ENCODE measurements at regions not wholly inside any gene's neighbourhood (a gene's known extent, or its start where the extent isn't known, plus 50 kb on each side); places are given as distances from the start of the nearest gene placed in this dataset.

DNA sequence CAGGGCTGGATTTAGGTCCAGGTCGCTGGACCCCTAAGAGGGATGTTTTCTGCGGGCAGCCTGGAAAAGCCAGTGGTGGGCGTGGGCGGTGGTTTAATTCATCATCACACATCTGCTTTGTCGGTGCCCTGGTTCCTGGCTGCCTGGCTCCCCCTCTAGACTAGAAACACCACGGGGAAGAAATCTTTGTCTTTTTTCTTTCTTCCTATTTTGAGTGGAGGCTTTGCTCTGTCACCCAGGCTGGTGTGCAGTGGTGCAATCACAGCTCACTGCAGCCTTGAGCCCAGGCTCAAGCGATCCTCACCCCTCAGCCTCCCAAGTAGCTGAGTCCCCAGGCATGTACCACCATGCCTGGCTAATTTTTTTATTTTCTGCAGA is 86.6 kb upstream of the LINC01488 start:
- TF ChIP-seq, protein P1, sequence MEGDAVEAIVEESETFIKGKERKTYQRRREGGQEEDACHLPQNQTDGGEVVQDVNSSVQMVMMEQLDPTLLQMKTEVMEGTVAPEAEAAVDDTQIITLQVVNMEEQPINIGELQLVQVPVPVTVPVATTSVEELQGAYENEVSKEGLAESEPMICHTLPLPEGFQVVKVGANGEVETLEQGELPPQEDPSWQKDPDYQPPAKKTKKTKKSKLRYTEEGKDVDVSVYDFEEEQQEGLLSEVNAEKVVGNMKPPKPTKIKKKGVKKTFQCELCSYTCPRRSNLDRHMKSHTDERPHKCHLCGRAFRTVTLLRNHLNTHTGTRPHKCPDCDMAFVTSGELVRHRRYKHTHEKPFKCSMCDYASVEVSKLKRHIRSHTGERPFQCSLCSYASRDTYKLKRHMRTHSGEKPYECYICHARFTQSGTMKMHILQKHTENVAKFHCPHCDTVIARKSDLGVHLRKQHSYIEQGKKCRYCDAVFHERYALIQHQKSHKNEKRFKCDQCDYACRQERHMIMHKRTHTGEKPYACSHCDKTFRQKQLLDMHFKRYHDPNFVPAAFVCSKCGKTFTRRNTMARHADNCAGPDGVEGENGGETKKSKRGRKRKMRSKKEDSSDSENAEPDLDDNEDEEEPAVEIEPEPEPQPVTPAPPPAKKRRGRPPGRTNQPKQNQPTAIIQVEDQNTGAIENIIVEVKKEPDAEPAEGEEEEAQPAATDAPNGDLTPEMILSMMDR (IDR thresholded peaks at IDR 0.05), result no peak
- no peak for TF ChIP-seq POLR2A (IDR thresholded peaks at IDR 0.05)
- Histone ChIP-seq H3K27me3 (no peaks in the 10 kb centered on the region), H3K4me1 (no peaks in the 10 kb centered on the region), H3K9me3 (no peaks in the 10 kb centered on the region), H3K36me3 (no peaks in the 10 kb centered on the region), H3K27ac (no peak overlapping the region), H3K4me3 (no peak overlapping the region)
- no peak for DNase-seq

DNA sequence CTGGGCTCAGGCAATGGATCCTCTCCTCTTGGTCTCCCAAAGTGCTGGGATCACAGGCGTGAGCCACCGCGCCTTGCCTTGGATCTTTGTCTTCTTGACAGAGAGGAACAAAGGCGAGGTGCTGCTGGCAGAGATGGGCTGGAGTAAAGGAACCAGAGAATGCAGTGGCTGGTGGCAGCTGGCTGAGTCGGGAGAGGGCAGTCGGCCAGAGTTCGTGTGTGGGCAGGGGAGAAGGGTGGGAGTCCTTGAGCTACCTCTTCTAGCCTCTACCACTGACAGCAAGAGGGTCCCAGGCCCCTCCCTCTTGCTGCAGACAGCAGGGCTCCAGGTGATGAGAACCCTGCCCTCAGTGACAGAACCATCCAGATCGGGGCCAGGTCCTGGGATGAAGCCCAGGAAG is 86.2 kb upstream of the LINC01488 start:
- DNase-seq, result no peak
- H3K27me3 ChIP-seq, result no peaks in the 10 kb centered on the region
- H3K27ac ChIP-seq, result no peak overlapping the region
- no peaks in the 10 kb centered on the region for H3K4me1 ChIP-seq
- no peaks in the 10 kb centered on the region for H3K9me3 ChIP-seq
- no peaks in the 10 kb centered on the region for H3K36me3 ChIP-seq
- no peak overlapping the region for H3K4me3 ChIP-seq
- TF ChIP-seq POLR2A (IDR thresholded peaks at IDR 0.05), result no peak
- TF ChIP-seq, protein P1 (IDR thresholded peaks at IDR 0.05), result no peak

DNA sequence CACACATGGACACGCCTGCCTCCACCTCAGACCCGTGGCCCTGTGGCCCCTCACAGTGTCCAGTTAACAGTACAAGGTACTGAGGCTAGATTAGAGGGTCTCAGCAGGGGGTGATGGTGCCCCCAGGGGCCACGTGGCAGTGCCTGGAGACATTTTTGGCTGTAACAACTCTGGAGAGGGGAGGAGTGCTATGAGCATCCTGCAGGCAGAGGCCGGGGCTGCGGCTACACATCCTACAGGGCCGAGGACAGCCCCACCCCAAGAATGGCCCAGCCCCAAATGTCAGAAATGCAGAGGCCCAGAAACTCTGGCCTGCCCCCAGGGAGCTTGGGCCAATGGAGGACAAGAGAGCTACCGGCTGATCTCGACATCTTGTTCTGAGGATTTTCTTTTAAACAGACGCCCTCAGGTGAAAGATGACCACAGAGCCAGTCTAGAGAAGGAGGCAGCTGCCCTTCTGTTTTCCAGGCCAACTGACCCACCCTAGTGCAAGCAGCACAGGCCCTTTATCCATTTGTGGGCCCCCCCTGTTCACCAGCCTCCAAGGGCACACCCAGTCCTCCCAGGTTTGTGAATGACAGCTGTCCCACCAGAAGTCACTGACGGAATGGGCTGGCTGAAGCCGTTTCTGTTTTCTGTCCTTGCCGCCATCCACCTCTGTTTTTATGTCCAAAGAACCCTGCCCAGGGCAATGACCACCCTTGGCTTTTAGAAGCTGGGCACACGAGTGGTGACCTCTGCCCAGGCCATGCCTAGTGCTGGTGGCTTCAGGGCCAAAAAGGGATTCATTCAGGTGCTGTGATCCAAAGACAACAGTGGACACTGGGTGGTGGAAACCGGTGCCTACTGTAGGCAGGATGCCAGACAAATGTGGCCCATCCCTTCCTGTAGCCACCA is 85.2 kb upstream of the LINC01488 start:
- no peak overlapping the region for H3K27ac ChIP-seq
- DNase-seq, result no peak
- H3K4me1 ChIP-seq, result no peaks in the 10 kb centered on the region
- H3K36me3 ChIP-seq, result no peaks in the 10 kb centered on the region
- no peaks in the 10 kb centered on the region for H3K9me3 ChIP-seq
- H3K4me3 ChIP-seq, result no peak overlapping the region
- TF ChIP-seq, protein P1 (IDR thresholded peaks at IDR 0.05), result no peak
- TF ChIP-seq POLR2A (IDR thresholded peaks at IDR 0.05), result no peak
- H3K27me3 ChIP-seq, result no peaks in the 10 kb centered on the region

DNA sequence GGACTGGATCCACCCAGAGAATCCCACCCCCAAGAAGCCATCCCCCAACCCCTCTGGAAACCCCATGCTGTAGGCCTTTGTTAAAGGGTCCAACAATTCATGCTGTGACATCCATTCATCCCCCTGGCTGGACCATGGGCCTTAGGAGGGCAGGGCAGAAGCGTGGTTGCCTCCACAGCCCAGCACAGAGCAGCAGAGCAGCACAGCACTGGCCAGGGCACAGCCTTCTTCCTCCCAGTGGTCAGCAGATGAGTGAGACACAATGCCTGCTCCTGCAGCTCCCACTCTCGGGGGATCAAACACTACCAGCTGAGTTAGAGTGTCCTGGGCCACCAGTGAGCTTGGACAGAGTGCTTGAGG is 84.5 kb upstream of the LINC01488 start:
- Histone ChIP-seq H3K36me3 (no peaks in the 10 kb centered on the region), H3K9me3 (no peaks in the 10 kb centered on the region), H3K4me3 (no peak overlapping the region), H3K4me1 (no peaks in the 10 kb centered on the region), H3K27me3 (no peaks in the 10 kb centered on the region), H3K27ac (no peak overlapping the region)
- TF ChIP-seq, protein P1 (IDR thresholded peaks at IDR 0.05), result no peak
- TF ChIP-seq POLR2A (IDR thresholded peaks at IDR 0.05), result no peak
- no peak for DNase-seq

DNA sequence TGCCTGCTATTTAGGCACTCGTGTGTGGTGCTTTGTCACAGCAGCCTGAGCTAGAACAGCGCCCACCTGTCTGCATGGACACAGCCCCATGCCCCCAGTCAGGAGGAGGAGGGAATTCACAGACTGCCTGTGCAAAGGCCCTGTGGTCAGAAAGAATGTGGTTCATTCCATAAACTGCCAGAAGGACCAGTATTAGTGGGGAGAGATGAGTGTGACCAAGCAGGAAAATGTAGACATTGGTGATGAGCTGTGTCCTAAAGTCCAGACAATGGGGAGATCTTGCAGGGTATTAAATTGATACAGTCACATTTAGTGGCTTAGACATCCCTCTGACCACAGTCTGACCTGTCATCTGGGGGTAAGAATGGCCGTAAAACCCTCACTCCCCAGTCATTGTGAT is 83.7 kb upstream of the LINC01488 start:
- no peaks in the 10 kb centered on the region for H3K36me3 ChIP-seq
- no peak for DNase-seq
- H3K4me1 ChIP-seq, result no peaks in the 10 kb centered on the region
- no peaks in the 10 kb centered on the region for H3K9me3 ChIP-seq
- H3K4me3 ChIP-seq, result no peak overlapping the region
- no peaks in the 10 kb centered on the region for H3K27me3 ChIP-seq
- TF ChIP-seq POLR2A (IDR thresholded peaks at IDR 0.05), result no peak
- TF ChIP-seq, protein P1 (IDR thresholded peaks at IDR 0.05), result no peak
- H3K27ac ChIP-seq, result no peak overlapping the region

Measured in Peyer's patch (tissue), 4 donors.